ENCODE measurements at regions not wholly inside any gene's neighbourhood (a gene's known extent, or its start where the extent isn't known, plus 50 kb on each side); places are given as distances from the start of the nearest gene placed in this dataset.

GRCh38 chr14:22409006-22409405, 180.0 kb downstream of the DAD1 start:
- TF ChIP-seq ISL1 (CRISPR knock-in tag; IDR thresholded peaks at IDR 0.05) (no peak), CSRNP3 (CRISPR knock-in tag; IDR thresholded peaks at IDR 0.05) (no peak), PATZ1 (CRISPR knock-in tag; IDR thresholded peaks at IDR 0.05; ENCODE audit: borderline replicate concordance) (no peak), ZNF70 (CRISPR knock-in tag; IDR thresholded peaks at IDR 0.05) (no peak), ZNF565 (CRISPR knock-in tag; conservative IDR thresholded peaks at IDR 0.05; ENCODE audit: low read depth) (no peak), PPARA (CRISPR knock-in tag; IDR thresholded peaks at IDR 0.05; ENCODE audit: borderline replicate concordance) (no peak), CREB5 (CRISPR knock-in tag; IDR thresholded peaks at IDR 0.05; ENCODE audit: low read depth) (no peak), GLIS3 (CRISPR knock-in tag; IDR thresholded peaks at IDR 0.05) (no peak)
